HG02938 (cell line): ENCODE measurements at regions not wholly inside any gene's neighbourhood (a gene's known extent, or its start where the extent isn't known, plus 50 kb on each side); places are given as distances from the start of the nearest gene placed in this dataset.

Experiments used
- ATAC-seq: cut with Tn5 transposase; IDR thresholded peaks from one replicate; pipeline ENCODE4 v1.9.1; 2021; ENCODE audit warnings: mild to moderate bottlenecking, moderate library complexity; ENCODE audit not compliant: unreplicated experiment

- ATAC-seq = no peak
These were observed 523.8 kb upstream of the JARID2 start for GRCh38 chr6:14722001-14722562.

GRCh38 chr6:14722704-14723103, 523.2 kb upstream of the JARID2 start:
- no peak for ATAC-seq

- ATAC-seq = no peak
These were observed 522.3 kb upstream of the JARID2 start for GRCh38 chr6:14723535-14724086.

DNA sequence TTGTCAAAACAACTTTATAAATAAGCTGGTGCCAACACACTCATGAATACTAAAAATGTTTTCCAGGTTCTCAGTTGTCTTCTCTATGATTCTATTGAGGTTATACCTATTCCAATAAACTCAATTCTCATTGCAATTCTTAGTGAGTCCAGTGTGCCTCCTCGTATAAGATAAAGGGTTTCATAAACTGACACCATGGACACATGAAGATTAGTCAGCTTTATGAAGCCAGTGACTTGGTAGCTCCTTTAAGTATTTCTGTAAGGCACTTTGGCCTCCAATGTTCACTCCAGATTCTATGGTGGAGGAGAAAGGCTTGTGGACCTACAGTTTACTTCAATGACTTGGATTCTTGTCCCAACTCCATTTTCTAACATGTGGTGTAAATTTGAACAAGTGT, 521.3 kb upstream of the JARID2 start:
- no peak for ATAC-seq

DNA sequence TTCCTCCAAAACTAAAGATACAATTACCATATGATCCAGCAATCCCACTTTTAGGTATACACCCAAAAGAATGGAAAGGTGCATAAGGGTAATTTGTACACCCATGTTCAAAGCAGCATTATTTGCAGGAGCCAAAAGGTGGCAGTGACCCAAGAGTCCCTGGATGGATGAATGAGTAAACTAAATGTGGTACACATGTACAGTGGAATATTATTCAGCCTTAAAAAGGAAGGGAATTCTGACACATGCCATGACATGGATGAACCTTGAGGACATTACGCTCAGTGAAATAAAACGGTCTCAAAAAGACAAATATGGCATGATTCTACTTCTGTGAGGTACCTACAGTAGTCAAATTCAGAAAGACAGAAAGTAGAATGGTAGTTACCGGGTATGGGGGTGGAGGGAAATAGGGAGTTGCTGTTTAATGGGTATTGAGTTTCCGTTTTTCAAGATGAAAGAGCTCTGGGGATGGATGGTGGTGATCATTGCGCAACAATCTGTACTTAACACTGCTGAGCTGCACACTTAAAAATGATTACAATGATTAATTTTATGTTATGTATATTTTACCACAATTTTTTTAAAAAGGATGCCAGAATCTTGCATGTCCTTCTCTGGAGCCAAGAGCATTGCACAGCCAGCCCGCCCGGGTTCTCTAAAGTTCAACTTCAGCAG, 518.9 kb upstream of the JARID2 start:
- no peak for ATAC-seq

GRCh38 chr6:14727494-14728395, 518.1 kb upstream of the JARID2 start:
- ATAC-seq = no peak

- ATAC-seq = no peak
These were observed 517.4 kb upstream of the JARID2 start for GRCh38 chr6:14728396-14729024.

DNA sequence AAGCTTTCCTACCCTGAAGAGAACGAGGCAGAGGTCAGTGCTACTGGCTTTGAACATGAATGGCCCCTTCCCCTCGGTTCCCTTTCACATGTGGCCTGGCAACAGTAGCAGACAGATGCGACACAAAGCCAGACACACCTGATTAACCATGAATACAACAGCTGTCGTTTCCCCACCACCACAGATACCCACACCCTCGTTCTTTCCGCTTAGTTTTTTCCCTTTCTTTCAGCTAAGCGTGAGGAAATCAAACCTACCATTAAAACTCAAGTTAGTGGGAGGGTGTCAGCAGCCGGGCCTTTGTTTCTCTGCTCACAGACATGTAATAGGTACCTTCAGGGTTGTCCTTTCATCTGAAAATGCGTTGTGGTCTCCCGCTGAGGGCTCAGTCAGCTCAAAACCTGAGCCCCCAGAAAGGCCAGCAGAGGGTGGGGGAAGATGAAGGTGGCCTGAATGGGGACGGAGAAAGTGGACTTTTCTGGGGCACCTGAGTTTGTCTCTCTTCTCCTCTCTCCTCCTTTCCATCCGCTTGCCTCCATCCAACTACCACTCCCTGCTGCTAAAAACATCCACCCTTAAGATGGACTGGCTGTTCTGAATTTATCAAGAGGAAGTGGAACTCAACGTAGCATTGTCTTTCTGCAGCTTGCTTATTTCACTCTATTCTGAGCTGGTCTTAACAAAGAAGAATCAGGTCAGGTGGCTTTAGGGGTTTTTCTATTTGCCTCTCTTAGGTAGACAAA, 516.6 kb upstream of the JARID2 start:
- ATAC-seq = peak; percentile 61

GRCh38 chr6:14730654-14731053, 515.2 kb upstream of the JARID2 start:
- ATAC-seq = no peak

DNA sequence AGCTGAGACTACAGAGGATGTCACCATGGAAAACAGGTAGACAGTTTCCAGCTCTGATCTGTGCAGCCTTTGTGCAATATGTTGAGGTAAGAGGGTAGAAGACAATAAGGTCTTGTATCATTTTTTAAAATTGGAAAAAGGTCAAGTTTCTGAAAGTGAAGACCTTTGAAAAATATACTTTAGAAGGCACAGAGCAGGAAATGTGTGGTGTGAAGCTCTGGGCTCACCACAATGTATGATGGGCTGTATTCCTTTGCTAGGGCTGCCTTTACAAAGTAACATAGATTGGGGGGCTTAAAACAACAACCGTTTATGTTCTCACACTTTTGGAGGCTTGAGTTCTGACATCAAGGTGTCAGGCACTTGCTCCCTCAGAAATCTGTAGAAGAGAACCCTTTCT, 514.3 kb upstream of the JARID2 start:
- ATAC-seq = no peak

- no peak for ATAC-seq
These were observed 513.5 kb upstream of the JARID2 start for GRCh38 chr6:14732226-14732843.

DNA sequence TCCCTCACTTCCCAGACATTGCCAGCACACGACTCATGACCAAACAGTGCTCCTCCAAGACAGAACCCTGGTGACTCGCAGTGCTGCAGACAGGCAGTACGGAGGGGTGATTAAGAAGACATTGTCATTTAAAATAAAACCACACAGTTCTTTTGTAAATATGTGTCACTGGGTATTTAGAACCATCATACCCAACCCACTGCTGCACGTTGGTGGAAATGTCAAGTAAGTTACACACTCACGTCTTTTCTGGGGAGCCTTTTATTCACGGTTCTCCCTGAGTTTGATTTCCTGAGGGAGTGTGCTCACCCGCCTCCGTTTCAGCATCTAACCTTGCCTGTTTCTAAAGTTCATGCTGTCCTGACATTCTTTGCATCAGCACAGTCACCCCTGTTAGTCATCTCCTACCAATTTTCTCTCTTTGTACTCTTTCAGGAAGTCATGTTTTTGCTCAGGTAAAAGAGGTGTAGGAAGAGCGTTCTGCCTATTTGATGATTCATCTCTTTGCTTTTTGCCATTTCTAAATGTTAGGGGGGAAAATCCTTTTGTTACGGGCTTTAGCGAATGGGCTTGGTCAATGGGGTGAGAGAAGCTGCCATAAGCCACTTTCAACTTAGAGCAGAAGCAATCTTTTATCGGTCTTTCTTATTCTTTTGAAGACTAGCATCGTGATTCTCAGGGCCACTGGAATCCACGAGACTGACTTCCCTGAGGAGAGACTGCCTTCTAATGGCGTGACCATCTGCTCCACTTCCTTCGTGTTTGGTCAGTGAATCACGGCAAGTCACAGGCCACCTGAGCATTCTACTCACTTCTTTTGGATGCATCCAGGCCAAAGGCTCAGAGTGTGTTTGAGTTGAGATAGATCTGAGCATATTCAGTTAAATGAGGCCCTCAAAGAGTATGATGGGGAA, 512.8 kb upstream of the JARID2 start:
- no peak for ATAC-seq

- ATAC-seq = no peak
These were observed 511.8 kb upstream of the JARID2 start for GRCh38 chr6:14734052-14734415.

DNA sequence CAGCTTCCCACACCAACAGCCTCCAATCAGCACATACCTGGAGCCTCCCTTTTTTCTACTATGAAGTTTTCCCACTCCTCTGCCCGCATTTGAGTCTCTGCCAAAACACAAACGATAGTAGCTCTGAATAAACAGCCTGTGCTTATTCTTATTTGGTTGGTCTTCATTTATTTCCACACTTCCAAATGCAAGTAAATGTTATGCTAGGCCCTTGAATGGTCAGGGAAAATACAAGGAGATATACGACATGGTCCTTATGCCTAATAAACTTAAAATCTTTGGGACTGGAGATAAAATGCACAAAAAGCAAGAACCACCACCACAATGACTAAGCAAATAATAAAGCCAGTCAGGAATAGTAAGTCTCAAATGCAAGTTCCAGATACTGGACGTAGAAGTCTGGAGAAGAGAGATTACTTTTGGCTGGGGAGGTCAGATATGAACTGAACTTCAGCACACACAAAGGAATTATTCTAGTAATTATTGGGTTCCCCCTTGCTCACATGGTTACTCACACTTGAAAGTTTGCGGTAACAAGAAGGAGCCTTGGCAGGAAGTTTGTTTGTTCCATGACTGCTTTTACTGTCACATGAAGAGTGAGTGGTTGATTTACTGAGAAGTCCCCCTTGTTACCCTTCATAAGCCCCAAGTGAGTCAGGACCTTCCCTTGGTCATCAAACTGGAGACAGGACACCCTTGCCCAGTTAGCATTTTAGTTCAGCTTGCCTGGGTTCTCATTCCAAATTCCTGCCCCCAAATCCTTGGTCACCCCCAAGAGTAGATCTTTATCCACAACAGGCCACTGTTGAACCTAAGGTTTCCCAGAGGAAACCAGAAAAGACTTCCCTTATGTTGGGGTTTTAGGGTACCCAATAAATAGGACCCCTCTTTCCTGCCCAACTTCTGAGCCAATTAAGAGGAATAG, 511.2 kb upstream of the JARID2 start:
- peak; percentile 85 for ATAC-seq

- ATAC-seq = no peak
These were observed 509.8 kb upstream of the JARID2 start for GRCh38 chr6:14735956-14736486.

DNA sequence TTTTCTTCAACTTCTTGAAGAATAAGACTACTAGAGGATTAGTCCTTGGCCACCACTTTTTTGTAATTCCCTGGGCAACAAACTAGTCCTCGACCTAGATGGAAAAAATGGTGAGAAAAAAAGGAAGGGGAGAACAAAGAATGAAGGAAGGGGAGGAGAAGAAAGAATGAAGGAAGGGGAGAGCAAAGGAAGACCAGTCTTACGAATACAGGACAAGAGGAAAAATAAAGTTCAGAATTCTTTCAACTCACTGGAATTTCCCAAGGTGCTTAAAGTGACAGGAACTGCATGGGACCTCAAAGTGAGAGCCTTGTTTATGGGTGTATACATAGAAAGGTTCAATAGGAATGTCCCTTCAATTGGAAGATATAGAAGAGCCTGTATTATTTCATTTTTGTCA, 509.3 kb upstream of the JARID2 start:
- ATAC-seq = no peak

GRCh38 chr6:14738497-14738896, 507.4 kb upstream of the JARID2 start:
- ATAC-seq = no peak

DNA sequence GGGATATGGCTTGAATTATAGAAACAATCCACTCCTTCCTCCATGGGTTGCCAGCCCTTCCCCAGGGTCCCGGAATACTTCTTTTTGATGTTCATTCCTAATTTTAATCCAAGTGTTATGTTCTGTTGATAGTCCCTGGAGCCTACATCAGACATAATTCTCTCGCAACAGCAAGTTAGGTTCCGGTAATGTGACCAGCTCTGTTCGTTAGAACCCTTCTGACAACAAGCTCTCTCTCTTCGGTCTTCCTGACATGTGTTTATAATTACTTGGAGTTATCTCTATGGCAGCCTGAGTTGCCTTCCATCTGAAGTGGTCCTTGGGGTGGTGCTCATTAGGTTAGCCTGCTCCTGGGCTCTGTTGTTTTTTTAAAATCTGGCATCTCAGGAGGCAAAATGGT, 506.9 kb upstream of the JARID2 start:
- ATAC-seq = no peak
